HuH-7.5 (cell line): ENCODE measurements at regions not wholly inside any gene's neighbourhood (a gene's known extent, or its start where the extent isn't known, plus 50 kb on each side); places are given as distances from the start of the nearest gene placed in this dataset.
A peak's percentile ranks its signal among the peaks of the same experiment; 100 is the strongest.

Source experiments
- DNase-seq: peaks from one replicate; pipeline ENCODE4 v3.0.0; 2011; ENCODE audit warnings: low spot score

DNA sequence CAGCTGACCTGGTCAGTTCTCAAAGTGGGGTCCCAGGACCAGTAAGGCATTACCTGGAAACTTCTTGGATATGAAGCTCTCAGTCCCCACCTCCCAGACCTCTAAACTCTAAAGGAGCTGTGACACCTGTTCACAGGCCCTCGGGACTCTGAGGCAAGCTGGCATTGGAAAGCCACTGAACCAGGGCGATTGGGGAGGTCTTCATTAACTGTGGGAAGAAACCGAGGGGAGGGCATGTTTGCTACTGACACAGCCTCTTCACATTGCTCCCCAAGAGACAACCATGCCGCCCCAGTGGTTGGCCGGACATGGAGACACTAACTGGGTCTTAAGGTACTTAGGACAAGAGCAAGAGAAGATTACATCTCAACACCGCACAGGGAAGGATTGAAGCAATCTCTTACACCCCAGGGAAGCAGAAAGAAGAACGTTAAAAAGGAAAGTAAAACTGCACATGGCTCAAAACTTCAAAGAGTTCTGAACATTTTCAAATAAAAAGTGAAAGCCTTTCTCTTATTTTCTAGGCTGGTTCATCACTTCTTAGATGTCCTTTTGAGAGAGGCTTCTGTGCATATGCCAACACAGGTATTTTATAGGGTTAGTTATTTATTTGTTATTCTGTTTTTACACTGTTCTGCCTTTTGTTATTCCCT, 210.0 kb upstream of the CST7 start:
- no peak for DNase-seq

DNA sequence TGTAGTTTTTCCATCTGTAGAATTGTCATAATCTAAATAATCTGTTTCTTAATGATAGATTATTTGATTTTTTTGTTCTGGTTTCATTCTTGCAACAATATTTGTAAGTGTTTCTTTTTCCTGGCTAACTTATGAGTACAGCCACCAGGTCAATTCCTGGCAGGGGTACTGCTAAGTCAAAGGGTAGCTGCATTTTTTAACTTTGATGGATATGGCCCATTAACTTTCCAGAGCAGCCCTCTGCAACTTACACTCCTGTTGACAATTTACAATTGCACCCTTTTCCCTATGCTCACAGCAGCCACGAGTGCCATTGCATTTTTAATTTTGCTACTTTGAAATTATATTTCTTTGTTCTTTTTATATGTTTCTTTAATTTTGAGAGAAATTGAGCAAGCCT, 209.3 kb upstream of the CST7 start:
- DNase-seq: no peak

DNA sequence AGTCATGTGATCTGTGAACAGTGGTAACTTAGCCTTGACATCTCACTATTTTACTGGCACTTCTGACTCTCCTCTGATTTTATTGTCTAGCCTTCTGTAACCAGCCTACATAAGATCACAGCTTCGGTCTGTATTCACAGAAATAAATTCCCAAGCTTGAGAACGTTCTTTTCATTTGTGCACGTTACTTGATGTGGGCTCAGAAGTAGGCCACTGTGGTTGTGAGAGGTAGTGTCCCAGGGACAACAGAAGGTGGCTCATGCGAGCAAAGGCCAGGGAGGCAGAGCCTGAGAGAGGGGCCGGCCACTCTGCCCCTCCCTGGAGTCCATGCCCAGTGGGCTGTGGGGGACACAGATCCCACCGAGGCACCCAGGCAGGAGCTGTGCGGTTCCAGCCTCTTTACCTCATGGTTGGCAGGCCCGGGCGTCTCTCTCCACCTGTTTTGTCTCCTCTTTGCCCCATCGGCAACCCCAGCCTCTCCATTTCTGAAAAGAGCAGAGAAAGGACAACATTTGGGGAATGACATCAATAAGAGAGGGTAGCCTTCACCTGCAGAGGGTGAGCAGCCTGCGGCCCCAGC, 207.5 kb upstream of the CST7 start:
- DNase-seq: no peak

DNA sequence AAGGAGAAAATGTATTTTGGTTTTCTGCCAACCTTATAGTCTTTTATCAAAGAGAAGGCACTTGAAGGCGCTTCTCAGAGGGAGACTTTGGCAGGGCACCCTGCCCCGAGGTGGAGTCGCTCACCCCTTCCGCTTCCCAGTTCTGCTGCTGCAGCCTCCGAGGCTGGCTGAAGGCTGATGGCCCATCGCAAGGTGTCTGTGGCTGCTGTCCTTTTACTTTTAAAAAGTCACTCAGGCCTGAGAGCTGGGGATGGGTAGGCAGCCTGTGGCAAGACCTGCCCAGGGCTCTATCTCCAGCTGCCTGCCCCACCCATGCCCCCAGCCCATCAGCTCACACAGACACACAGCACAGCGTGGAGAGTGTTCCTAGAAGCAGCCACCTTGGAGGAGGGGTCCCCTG, 206.6 kb upstream of the CST7 start:
- DNase-seq: no peak

DNA sequence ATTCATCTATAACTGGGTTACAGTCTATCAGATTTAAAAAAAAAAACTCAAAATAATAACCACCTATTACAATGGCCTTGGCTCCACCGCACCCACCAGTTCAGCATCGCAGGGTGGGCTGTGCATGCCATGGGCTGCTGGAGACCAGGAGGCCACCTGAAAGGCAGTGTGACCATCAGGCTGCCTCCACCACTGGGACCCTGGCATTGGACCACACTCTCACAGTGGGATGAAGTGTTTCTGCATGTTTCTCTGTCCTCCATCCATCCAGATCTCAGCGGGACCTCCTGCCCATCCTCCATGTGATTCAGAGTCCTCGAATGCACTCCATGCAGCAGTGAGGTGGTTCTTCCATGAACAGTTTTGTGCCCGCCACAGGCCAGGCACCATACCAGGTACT, 206.1 kb upstream of the CST7 start:
- no peak for DNase-seq

DNA sequence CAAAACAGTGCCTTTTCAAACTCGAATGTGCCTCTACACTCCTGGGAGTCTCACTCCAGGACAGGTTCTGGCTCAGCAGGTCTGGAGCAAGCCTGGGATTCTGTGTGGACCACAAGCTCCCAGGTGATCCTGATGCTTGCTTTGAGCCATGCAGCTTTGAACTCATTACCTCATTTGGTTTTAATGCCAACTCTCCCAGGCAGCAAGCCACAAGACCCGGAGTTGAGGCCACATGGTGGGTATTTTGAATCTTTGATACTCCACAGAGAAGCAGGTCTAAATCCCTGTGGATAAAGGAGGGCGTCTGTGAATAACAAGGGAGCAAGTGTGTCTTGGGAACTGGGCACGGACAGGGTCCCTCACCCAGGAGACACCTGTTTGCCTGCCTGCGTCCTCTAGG, 205.4 kb upstream of the CST7 start:
- no peak for DNase-seq

DNA sequence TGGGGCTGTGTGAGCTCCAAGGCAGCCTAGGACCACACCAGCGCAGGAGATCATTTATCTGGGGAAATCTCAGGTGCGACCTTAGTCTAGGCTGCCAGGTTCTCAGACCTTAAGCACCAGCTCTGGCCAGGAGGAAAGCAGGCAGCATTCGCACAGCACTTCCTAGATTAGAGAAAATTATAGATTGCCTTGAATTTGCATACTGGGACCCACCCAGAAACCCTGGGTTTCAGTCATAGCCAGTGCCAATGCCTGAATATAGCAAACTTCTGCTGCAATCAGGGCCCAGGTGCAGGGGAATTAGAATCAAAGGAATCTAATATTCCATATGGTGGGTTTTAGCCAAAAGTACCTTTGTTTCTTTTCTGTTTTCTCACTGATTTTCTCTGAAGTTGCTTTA, 204.3 kb upstream of the CST7 start:
- no peak for DNase-seq

DNA sequence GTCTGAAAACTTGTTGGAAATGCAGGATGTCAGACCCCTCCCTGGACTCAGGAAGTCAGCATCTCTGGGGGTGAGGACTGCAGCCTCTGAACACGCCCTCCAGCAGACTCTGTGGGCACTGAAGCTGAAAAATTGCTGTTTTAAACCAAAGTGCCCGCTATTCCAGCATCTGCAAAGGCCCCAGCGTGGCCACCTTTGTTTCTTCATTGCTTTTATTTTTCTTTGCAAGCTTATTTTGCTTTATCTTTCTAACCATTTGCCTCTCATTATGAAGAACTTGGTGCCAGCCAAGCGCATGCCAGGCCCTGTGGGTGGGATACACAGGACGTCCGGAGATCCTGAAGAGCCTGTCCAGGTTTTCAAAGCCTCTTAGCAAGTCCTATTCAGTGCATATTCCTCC, 203.9 kb upstream of the CST7 start:
- DNase-seq: no peak

DNA sequence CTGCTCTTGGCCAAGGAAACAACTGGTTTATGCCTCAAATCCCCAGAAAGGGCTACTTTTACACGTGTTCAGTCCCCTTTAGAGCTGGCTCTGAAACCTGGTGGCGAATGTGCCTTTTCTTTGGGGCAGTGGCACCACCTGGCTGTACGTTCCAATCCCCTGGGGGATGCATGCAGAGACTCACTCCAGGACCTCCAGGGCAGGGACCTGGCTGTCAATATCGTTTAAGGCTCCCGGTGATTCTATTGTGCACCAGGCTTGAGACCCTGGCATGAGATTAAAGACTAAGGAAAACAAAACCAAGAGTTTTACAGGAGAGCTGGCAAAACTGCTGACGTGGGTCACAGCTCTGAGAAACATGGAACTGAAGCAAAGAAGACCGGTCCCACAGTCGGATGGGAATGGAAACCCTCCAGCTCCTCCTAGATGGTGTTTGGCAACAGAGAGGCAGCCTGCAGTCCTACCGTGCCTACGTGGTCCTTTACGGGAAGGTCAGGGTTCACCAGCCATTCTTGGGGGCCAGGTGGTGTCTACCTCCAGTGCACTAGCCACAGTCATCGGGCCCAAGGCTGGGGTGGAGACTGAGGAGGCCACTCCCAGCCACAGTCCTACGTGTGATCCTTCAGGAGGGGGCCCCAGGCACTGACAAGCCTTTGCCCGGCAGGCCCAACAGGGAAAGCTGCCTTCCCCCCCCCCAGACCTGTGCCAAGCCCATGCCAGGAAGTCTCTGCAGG, 203.3 kb upstream of the CST7 start:
- DNase-seq: no peak

DNA sequence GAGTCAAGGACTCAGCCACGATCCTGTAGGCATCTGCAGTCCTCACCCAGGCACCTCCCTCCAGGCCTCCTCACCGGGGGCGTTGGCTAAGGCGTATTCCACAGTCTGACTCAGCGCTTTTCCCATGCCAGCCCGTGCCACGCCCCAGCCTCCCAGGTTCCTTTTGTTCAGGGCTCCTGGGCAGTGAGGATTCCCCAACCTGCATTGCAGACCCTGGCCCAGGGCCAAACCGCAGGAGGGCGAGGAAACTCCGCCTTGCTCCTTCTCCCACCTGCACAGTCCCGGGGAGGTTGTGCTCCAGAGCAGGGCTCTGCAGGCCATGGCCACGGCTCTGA, 202.8 kb upstream of the CST7 start:
- peak; percentile 36 for DNase-seq

DNA sequence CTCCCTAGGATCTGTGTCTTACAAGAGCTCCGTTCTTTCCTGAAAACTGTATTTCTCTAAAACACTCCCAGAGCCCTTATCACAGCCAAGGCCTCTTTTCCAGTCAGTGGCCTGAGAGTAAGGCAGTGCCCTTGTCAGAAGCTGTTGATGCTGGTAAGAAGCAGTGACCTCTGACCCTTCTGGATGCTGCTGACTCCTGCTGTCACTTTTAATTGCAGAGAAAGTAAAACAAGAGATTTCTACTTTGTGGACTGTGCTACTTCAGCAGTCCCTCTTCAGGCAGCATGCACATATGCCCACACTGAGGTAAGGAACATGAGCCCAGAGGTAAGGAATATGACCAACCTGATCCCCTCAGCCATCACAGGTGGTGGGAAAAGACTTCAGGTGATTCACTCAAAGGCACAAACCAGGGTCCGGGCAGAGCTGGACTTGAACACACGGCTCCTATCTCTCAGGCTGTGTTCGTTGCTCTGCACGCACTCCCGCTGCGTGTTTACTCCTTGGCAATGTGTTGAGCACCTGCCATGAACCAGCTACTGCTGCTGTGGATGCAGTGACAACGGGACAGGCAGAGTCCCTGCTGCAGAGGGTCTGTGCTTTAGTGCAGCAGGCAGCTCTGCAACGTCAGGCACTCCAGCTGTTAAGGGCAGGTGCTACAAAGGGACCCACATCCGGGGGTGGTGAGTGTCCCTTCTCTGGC, 201.9 kb upstream of the CST7 start:
- DNase-seq: no peak

DNA sequence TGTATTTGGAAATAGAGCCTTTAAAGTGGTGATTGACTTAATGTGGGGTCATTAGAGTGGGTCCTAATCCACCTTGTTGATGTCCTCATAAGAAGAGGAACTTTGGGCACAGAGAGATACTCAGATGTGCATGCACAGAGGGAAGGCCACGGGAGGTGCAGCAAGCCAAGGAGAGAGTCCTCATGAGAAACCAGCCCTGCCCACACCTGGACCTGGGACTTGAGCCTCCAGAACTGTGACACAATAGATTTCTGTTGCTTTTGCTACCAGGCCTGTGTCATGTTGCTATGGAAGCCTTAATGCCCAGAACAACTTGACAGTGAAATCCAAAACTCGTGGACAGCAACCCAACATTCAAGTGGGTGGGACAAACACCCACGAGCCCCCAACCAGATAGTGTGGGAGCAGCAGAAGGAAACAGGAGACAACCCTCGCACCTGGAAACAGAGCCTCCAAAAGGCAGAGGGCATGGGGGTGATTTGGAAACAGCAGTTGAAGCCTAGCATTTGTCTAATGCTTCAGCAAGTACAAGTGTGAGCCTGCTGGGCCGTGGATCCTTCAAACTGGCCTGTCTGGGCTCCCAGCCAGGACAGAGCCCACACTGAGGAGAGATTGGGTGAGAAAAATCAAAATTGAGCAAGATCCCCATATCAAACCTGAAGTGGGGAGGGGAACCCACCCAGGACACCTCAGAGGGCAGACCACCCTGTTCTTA, 201.0 kb upstream of the CST7 start:
- no peak for DNase-seq

DNA sequence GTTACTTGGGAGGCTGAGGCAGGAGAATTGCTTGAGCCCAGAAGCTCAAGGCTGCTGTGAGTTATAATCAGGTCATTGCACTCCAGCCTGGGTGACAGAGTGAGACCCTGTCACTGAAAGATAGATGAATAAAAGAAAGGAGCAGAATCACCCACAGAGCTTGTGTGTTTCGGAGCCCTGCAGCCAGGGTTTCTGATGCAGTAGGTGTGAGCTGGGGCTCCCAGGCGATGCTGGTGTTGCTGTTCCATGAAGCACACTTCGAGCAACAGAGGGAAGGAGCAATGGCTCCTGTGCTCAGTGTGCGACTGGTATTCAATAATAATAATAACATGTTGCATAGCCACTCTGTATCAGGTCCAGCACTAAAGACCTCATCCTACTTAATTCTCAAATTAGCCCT, 197.5 kb upstream of the CST7 start:
- no peak for DNase-seq

DNA sequence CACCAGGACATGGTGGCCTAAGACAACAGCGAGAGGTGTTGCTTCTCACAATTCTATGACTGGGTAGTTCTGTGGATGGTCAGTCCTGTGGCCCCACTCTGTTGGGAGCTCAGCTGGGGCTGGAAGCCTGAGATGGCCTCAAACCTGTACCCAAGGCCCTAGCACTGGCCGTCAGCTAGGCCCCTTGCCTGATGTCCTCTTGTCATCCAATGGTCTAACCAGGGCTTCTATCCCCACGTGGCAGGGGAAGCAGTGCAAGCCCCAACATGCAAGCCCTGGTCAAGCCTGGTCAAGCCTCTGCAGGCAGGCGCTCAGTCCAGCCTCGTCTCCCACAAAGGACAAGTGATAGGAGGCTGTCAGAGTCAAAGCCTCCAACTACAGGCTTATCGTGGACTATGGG, 196.5 kb upstream of the CST7 start:
- DNase-seq: no peak

DNA sequence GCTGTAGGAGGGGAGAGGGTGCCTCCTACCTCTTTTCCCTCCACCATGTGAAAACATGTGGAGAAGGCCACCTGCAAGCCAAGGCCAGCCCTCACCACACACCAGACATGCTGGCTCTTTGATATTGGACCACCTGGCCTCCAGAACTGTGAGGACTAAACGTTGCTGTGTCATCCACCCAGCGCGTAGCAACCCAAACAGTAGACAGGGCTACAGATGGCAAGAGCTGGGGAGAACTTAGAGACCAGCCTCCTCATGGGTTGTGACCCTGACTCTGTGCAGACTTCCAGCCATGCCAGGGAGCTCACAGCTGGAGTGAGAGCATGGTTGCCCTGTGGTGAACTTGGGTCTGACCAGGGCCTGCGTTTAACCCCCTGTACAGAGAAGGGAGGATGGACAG, 195.9 kb upstream of the CST7 start:
- DNase-seq: no peak

DNA sequence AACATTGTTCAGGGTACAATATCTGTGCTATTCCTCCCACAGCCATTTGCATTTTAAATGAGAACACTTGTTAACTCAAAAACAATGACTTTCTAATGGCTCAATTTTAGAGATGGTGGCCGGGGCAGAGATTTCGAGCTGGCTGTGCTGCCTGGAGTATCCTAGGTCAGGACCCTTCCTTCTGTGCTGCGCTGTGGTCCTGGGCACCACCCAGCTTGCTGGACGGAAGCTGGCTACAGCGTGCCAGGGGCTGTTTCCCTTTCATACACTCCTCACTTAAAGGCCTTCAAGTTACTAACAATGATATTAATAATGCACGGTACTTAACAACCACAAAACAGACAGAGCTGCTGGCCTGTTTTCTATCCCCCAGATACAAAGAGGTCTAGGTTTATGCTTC, 194.4 kb upstream of the CST7 start:
- DNase-seq: no peak

DNA sequence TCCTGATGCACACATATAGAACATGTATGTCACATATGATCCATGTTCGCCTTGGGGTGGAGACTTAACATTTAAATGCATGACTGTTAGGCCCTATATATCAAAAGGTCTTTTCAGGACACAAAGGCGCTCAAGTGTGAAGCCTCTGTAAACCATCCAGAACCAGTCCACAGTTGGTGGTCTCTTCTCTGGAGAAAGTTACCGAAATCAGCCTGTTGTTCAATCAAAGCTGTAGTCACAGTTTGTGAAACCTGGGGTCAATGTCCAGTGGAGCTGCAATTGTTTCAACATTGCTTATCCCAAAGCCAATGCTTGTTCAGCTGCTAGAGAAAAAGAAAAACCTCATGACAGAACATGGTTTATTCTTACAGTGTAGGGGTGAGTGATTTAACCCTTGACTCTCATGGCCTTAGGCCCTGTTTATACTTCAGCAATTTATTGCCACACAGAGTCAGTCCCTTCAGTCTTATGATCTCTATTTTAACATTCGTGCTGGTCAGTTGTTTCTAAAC, 193.6 kb upstream of the CST7 start:
- DNase-seq: peak; percentile 57

DNA sequence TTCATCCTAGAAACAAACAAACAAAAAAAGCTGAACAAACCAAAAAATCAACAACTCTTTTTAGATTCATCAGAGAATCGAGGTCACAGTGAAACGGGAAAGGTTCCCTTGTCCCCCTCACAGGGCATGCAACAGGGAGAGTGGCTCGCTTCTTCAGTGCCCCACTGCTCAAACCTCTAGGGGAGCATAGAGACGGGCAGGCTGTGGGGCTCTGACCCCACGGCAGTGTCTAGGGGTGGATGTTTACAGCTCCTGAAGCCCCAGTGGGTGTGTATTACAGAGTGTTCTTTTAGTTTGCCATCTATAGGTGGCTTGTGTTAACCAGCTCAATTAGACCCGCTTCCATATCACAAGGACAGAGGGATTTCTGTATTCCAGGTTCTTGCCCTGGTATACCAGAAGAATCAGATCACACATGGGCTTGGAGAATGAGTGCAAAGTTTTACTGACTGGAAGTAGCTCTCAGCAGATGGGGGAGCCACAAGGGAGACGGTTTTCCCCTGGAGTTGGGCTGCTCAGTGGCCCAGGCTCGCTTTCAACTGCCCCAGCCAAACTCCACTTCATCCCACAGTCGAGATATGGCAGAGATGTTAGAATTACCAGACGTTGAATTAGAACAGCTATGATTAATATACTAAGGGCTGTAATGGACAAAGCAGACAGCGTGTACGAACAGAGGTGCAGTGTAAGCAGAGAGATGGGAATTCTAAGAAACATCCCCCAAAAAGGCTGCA, 192.6 kb upstream of the CST7 start:
- no peak for DNase-seq

DNA sequence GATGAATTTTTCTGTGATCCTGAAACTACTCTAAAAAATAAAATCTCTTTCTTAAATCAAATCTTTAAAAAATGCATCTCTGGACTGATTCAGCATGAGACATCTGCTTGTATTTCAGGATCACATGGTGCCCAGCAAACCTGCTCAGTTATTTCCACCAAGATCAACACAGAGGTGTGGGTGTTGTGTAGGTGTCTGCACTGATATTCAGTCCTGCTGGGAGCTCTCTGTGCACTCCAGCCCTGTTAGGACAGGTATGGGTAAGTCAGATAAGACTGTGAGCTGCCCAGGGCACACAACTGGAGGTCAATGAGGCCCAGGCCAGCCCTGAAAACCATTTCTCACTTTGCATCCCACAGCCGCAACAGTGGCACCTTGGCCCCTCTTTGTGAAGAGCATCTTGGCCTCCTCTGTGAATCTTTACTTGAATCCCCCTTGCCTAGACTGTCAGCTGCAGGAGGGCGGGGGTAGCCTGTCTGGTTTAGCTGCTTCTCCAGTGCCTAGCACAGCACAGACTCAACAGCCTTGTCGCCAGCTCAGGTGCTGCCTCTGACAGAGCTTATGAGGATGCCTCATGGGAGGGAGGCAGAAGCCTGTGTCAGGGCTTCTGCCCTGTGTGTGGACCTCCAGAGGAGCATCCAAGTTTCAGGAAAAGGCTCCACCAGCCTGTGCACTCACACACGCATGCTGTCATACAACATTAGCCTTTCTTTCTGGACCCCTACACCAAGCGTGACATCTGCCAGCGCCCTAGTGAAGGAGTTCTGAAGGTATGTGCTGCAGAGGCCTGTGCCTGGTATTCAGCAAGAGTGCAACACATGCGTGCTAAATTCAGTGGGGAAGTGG, 187.6 kb upstream of the CST7 start:
- no peak for DNase-seq

DNA sequence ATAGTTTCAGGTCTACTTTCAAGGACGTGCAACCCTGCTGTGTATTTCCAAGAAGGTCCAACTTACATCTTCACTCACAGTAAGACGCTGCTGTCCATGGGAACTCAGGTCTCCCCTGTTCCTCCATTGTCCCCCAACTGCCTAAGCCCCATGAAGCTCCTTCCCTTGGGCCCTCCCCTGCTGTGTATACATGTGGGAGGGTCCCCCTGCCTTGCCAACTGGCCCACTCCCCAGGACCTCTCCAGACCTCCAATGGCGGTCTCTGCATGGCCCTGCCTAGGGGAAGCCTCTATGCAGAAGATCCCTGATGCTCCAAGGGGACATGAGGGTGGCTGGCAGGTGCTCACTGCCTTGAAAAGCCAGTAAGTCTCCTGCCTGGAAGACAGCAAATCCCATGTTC, 186.7 kb upstream of the CST7 start:
- no peak for DNase-seq
